ENCODE measurements at regions not wholly inside any gene's neighbourhood (a gene's known extent, or its start where the extent isn't known, plus 50 kb on each side); places are given as distances from the start of the nearest gene placed in this dataset.

DNA sequence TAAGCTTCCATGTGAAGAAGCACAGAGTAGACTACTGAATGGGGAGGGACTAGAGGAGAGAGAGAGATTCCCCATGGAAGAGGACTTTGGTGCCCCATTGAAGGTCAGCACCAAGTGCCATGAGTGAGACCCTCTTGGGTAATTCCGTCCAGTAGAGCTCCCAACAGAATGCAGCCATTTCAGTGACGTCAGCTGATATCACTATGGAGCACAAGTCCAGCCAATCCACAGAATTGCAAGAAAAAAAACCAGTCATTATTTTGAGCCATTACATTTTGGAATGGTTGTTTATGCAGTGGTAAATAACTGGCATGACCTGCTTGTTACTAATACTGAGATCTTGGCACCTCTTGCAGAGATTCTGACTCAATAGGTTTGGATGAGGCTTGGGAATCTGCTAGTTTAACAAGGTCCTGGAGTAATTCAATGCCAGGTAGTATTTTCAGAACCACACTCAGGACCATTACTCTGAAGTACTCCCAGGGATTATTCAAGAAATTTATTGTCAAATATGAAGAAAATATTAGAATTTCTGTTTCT is 52.6 kb upstream of the SP8 start:
- no peak overlapping the region for H2BK20ac ChIP-seq (ENCODE audit: low read depth, low read length)
- no peak overlapping the region for H3K4me2 ChIP-seq (ENCODE audit: low read depth, low read length)
- no peak overlapping the region for H3K27ac ChIP-seq (ENCODE audit: insufficient read depth, low read length)
- H3K9me1 ChIP-seq (ENCODE audit: insufficient read depth, low read length), result no peaks in the 10 kb centered on the region
- POLR2A ChIA-PET (ENCODE audit: unreplicated experiment), result no interaction called here
- H3K9me3 ChIP-seq (ENCODE audit: control insufficient read depth, insufficient read depth, low read length), result peaks cover 11% of the 10 kb centered on the region
- no peak overlapping the region for H2BK15ac ChIP-seq (ENCODE audit: low read depth, low read length)
- no peak overlapping the region for H3K4ac ChIP-seq (ENCODE audit: low read depth, low read length)
- WGBS, 2 experiments (ENCODE audit: extremely low coverage in 2 of 2, insufficient read length in 1 of 2), result no CpG with 5 or more reads among the region's 2 CpGs
- no peak overlapping the region for H4K5ac ChIP-seq (ENCODE audit: low read depth, low read length)
- in situ Hi-C loops (cut with MboI; ENCODE audit: low sequenced_read_pairs), result no loop called here
- TF ChIP-seq, protein P1, sequence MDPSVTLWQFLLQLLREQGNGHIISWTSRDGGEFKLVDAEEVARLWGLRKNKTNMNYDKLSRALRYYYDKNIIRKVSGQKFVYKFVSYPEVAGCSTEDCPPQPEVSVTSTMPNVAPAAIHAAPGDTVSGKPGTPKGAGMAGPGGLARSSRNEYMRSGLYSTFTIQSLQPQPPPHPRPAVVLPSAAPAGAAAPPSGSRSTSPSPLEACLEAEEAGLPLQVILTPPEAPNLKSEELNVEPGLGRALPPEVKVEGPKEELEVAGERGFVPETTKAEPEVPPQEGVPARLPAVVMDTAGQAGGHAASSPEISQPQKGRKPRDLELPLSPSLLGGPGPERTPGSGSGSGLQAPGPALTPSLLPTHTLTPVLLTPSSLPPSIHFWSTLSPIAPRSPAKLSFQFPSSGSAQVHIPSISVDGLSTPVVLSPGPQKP (IDR thresholded peaks at IDR 0.05; ENCODE audit: borderline replicate concordance, low read depth, low read length), result no peak
- TF ChIP-seq POLR2A (IDR thresholded peaks at IDR 0.05; ENCODE audit: low read depth, low read length) (no peak), MAFK (IDR thresholded peaks at IDR 0.05; ENCODE audit: low read depth, low read length) (no peak), CHD1 (IDR thresholded peaks at IDR 0.05; ENCODE audit: low read depth, low read length) (no peak), MAZ (IDR thresholded peaks at IDR 0.05; ENCODE audit: borderline replicate concordance, low read depth, low read length) (no peak), USF2 (IDR thresholded peaks at IDR 0.05; ENCODE audit: low read depth, low read length) (no peak), CEBPB (IDR thresholded peaks at IDR 0.05; ENCODE audit: low read depth, low read length) (no peak), RCOR1 (IDR thresholded peaks at IDR 0.05; ENCODE audit: insufficient replicate concordance, low read length) (no peak), BHLHE40 (IDR thresholded peaks at IDR 0.05; ENCODE audit: low read depth, low read length) (no peak), FOS (IDR thresholded peaks at IDR 0.05; ENCODE audit: low read depth, low read length) (no peak), RFX5 (IDR thresholded peaks at IDR 0.05; ENCODE audit: low read depth, low read length) (no peak), RAD21 (IDR thresholded peaks at IDR 0.05; ENCODE audit: low read length) (no peak), MXI1 (IDR thresholded peaks at IDR 0.05; ENCODE audit: borderline replicate concordance, low read depth, low read length) (no peak)
- TF ChIP-seq, protein P2, sequence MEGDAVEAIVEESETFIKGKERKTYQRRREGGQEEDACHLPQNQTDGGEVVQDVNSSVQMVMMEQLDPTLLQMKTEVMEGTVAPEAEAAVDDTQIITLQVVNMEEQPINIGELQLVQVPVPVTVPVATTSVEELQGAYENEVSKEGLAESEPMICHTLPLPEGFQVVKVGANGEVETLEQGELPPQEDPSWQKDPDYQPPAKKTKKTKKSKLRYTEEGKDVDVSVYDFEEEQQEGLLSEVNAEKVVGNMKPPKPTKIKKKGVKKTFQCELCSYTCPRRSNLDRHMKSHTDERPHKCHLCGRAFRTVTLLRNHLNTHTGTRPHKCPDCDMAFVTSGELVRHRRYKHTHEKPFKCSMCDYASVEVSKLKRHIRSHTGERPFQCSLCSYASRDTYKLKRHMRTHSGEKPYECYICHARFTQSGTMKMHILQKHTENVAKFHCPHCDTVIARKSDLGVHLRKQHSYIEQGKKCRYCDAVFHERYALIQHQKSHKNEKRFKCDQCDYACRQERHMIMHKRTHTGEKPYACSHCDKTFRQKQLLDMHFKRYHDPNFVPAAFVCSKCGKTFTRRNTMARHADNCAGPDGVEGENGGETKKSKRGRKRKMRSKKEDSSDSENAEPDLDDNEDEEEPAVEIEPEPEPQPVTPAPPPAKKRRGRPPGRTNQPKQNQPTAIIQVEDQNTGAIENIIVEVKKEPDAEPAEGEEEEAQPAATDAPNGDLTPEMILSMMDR (conservative IDR thresholded peaks at IDR 0.05; ENCODE audit: low read depth, low read length), result no peak
- H4K20me1 ChIP-seq (ENCODE audit: insufficient read depth, low read length), result no peaks in the 10 kb centered on the region
- H2AFZ ChIP-seq (replicated peaks; ENCODE audit: low read length, poor library complexity), result no peak overlapping the region
- no TSS peak for BruUV-seq (replicated peaks)
- no peaks in the 10 kb centered on the region for H3K4me1 ChIP-seq (ENCODE audit: control insufficient read depth, insufficient read depth, low read length)
- dilution Hi-C loops (cut with HindIII; ENCODE audit: low sequenced_read_pairs, unreplicated experiment), result no loop called here
- CTCF ChIA-PET, result no interaction called here
- H3K18ac ChIP-seq (ENCODE audit: low read depth, low read length), result no peak overlapping the region
- H2AK9ac ChIP-seq (replicated peaks; ENCODE audit: low read depth, low read length, poor library complexity), result no peak overlapping the region
- H3K4me3 ChIP-seq (ENCODE audit: insufficient read depth, low read depth, low read length), result no peak overlapping the region
- no peak overlapping the region for H3K9ac ChIP-seq (ENCODE audit: low read depth, low read length)
- H4K8ac ChIP-seq (ENCODE audit: low read depth in 2 of 2, low read length in 2 of 2), result no peak overlapping the region
- ATAC-seq (ENCODE audit: low read depth) (no peak), DNase-seq (no peak)
- H3K14ac ChIP-seq (replicated peaks; ENCODE audit: low read depth, low read length), result no peak overlapping the region
- H3K56ac ChIP-seq (ENCODE audit: extremely low read depth, insufficient read depth, low read length), result no peak overlapping the region
- intact Hi-C loops (cut with micrococcal nuclease), result no loop called here
- no peak overlapping the region for H2BK5ac ChIP-seq (ENCODE audit: low read depth, low read length, poor library complexity, severe bottlenecking)
- H2BK120ac ChIP-seq (ENCODE audit: low read depth, low read length), result no peak overlapping the region
- H3K23ac ChIP-seq (ENCODE audit: low read depth, low read length), result no peak overlapping the region
- H4K91ac ChIP-seq (ENCODE audit: insufficient read depth, low read depth, low read length), result no peak overlapping the region
- no peaks in the 10 kb centered on the region for H3K79me1 ChIP-seq (ENCODE audit: low read depth in 1 of 2, low read length in 2 of 2)
- H3K36me3 ChIP-seq (ENCODE audit: control insufficient read depth, insufficient read depth, low read length), result no peaks in the 10 kb centered on the region
- no peak overlapping the region for H2AK5ac ChIP-seq (ENCODE audit: low read depth, low read length)
- no peaks in the 10 kb centered on the region for H3K27me3 ChIP-seq (ENCODE audit: control insufficient read depth, insufficient read depth, low read length)
